ENCODE measurements at regions not wholly inside any gene's neighbourhood (a gene's known extent, or its start where the extent isn't known, plus 50 kb on each side); places are given as distances from the start of the nearest gene placed in this dataset.
"Not testable (repeated sequence)": the region's sequence is repeated elsewhere in the genome, so short reads cannot be mapped to it uniquely, and the experiment has no call there.

- H3K4me3 ChIP-seq (ENCODE audit: control insufficient read depth, low read depth, low read length), result no peak overlapping the region
- no peak for TF ChIP-seq CTCF (conservative IDR thresholded peaks at IDR 0.05; ENCODE audit: control insufficient read depth, insufficient read depth, low read depth, low read length)
- DNase-seq (ENCODE audit: low read depth), result peak; percentile 52
These were observed 815.7 kb downstream of the SEMA5A start for GRCh38 chr5:8730194-8730593.

- DNase-seq (ENCODE audit: low read depth); H3K4me3 ChIP-seq (ENCODE audit: control insufficient read depth, low read depth, low read length): not testable (repeated sequence)
These were observed 814.8 kb downstream of the SEMA5A start for GRCh38 chr5:8731110-8731509.

- DNase-seq (ENCODE audit: low read depth), result no peak
- no peak for TF ChIP-seq CTCF (conservative IDR thresholded peaks at IDR 0.05; ENCODE audit: control insufficient read depth, insufficient read depth, low read depth, low read length)
- no peak overlapping the region for H3K4me3 ChIP-seq (ENCODE audit: control insufficient read depth, low read depth, low read length)
These were observed 805.3 kb downstream of the SEMA5A start for GRCh38 chr5:8740595-8740994.

- H3K4me3 ChIP-seq (ENCODE audit: control insufficient read depth, low read depth, low read length), result no peak overlapping the region
- no peak for TF ChIP-seq CTCF (conservative IDR thresholded peaks at IDR 0.05; ENCODE audit: control insufficient read depth, insufficient read depth, low read depth, low read length)
- DNase-seq (ENCODE audit: low read depth), result no peak
These were observed 796.3 kb downstream of the SEMA5A start for GRCh38 chr5:8749556-8749955.

- DNase-seq (ENCODE audit: low read depth), result no peak
- no peak for TF ChIP-seq CTCF (conservative IDR thresholded peaks at IDR 0.05; ENCODE audit: control insufficient read depth, insufficient read depth, low read depth, low read length)
- no peak overlapping the region for H3K4me3 ChIP-seq (ENCODE audit: control insufficient read depth, low read depth, low read length)
These were observed 795.8 kb downstream of the SEMA5A start for GRCh38 chr5:8750100-8750499.

GRCh38 chr5:8751971-8752370 lies 793.9 kb downstream of the SEMA5A start:
- no peak for DNase-seq (ENCODE audit: low read depth)
- TF ChIP-seq CTCF (conservative IDR thresholded peaks at IDR 0.05; ENCODE audit: control insufficient read depth, insufficient read depth, low read depth, low read length), result no peak
- H3K4me3 ChIP-seq (ENCODE audit: control insufficient read depth, low read depth, low read length), result no peak overlapping the region

GRCh38 chr5:8752595-8752994 lies 793.3 kb downstream of the SEMA5A start:
- no peak overlapping the region for H3K4me3 ChIP-seq (ENCODE audit: control insufficient read depth, low read depth, low read length)
- TF ChIP-seq CTCF (conservative IDR thresholded peaks at IDR 0.05; ENCODE audit: control insufficient read depth, insufficient read depth, low read depth, low read length), result peak; percentile 26
- peak; percentile 3 for DNase-seq (ENCODE audit: low read depth)

All from fibroblast of mammary gland (primary cell).